IMR-90 (cell line): ENCODE measurements at regions not wholly inside any gene's neighbourhood (a gene's known extent, or its start where the extent isn't known, plus 50 kb on each side); places are given as distances from the start of the nearest gene placed in this dataset.

Experiments
- ATAC-seq: fragments of 200-7000 bp; cut with Tn5 transposase; 2 replicates; pipeline ENCODE4 v1.9.1; 2020; ENCODE audit warnings: low read depth, mild to moderate bottlenecking, moderate library complexity
- BruUV-seq: library from RNA; stranded (reverse); fragments of 400-500 nt; replicated peaks from 2 replicates; lab custom pipeline; 2021; lab: Mats Ljungman, UMichigan
- CTCF ChIA-PET: fragments of 300-600 bp; formaldehyde crosslinking; extraction: SDS; loops from one replicate; lab custom pipeline; 2021; ENCODE audit warnings: antibody characterized with exemption; lab: Yijun Ruan, JAX
- POLR2A ChIA-PET: fragments of 300-600 bp; sonication (Branson Sonifier 250); formaldehyde crosslinking; loops from one replicate; lab custom pipeline; 2022; ENCODE audit warnings: antibody characterized with exemption; ENCODE audit not compliant: unreplicated experiment; lab: Charles Lee
- DNase-seq: peaks from one replicate; pipeline ENCODE4 v3.0.0; 2013
- H2AFZ ChIP-seq: replicated peaks from 2 replicates; pipeline ENCODE3; 2013; ENCODE audit warnings: low read length, mild to moderate bottlenecking; ENCODE audit not compliant: poor library complexity
- H2AK5ac ChIP-seq: 2 replicates; pipeline ENCODE4 v1.6.1; 2013; ENCODE audit warnings: low read depth, low read length, inconsistent platforms
- H2AK9ac ChIP-seq: replicated peaks from 2 replicates; pipeline ENCODE3; 2013; ENCODE audit warnings: mild to moderate bottlenecking, low read depth, low read length, moderate library complexity; ENCODE audit not compliant: poor library complexity
- H2BK120ac ChIP-seq: 2 replicates; pipeline ENCODE4 v1.6.1; 2013; ENCODE audit warnings: low read depth, low read length, inconsistent platforms
- H2BK15ac ChIP-seq: 3 replicates; pipeline ENCODE4 v1.6.1; 2013; ENCODE audit warnings: low read depth, low read length, inconsistent platforms
- H2BK20ac ChIP-seq: 2 replicates; pipeline ENCODE4 v1.6.1; 2013; ENCODE audit warnings: low read depth, mild to moderate bottlenecking, inconsistent platforms, low read length, moderate library complexity
- H2BK5ac ChIP-seq: 2 replicates; pipeline ENCODE4 v1.6.1; 2013; ENCODE audit warnings: mild to moderate bottlenecking, low read depth, low read length, inconsistent platforms; ENCODE audit not compliant: poor library complexity, severe bottlenecking
- H3K14ac ChIP-seq: replicated peaks from 2 replicates; pipeline ENCODE4 v1.6.1; 2013; ENCODE audit warnings: low read depth, low read length, inconsistent platforms
- H3K18ac ChIP-seq: 2 replicates; pipeline ENCODE4 v1.6.1; 2013; ENCODE audit warnings: low read depth, low read length, control low read depth
- H3K23ac ChIP-seq: 2 replicates; pipeline ENCODE4 v1.6.1; 2013; ENCODE audit warnings: low read depth, low read length, inconsistent platforms
- H3K27ac ChIP-seq: 2 replicates; pipeline ENCODE4 v1.5.1; 2013; ENCODE audit warnings: mild to moderate bottlenecking, control low read depth, low read length; ENCODE audit not compliant: insufficient read depth
- H3K27me3 ChIP-seq: 2 replicates; pipeline ENCODE4 v1.6.1; 2013; ENCODE audit warnings: low read length; ENCODE audit not compliant: control insufficient read depth, insufficient read depth
- H3K36me3 ChIP-seq: 2 replicates; pipeline ENCODE4 v1.6.1; 2013; ENCODE audit warnings: low read length, mixed read lengths; ENCODE audit not compliant: control insufficient read depth, insufficient read depth
- H3K4ac ChIP-seq: 2 replicates; pipeline ENCODE4 v1.6.1; 2013; ENCODE audit warnings: low read depth, low read length, inconsistent platforms
- H3K4me1 ChIP-seq: 2 replicates; pipeline ENCODE4 v1.6.1; 2013; ENCODE audit warnings: low read length, mixed read lengths; ENCODE audit not compliant: control insufficient read depth, insufficient read depth
- H3K4me2 ChIP-seq: 2 replicates; pipeline ENCODE4 v1.6.1; 2013; ENCODE audit warnings: low read depth, mild to moderate bottlenecking, control low read depth, low read length, moderate library complexity
- H3K4me3 ChIP-seq: 2 replicates; pipeline ENCODE4 v1.5.1; 2013; ENCODE audit warnings: low read depth, mild to moderate bottlenecking, control low read depth, low read length, moderate library complexity; ENCODE audit not compliant: insufficient read depth
- H3K56ac ChIP-seq: 2 replicates; pipeline ENCODE4 v1.6.1; 2013; ENCODE audit warnings: low read length, inconsistent platforms; ENCODE audit not compliant: insufficient read depth; ENCODE audit errors: extremely low read depth
- H3K79me1 ChIP-seq, 2 experiments: 2 replicates each; pipeline ENCODE4 v1.6.1; 2013; ENCODE audit warnings: low read length in 2 of 2, inconsistent platforms in 1 of 2, low read depth in 1 of 2
- H3K9ac ChIP-seq: 2 replicates; pipeline ENCODE4 v1.6.1; 2013; ENCODE audit warnings: low read depth, low read length, control low read depth
- H3K9me1 ChIP-seq: 2 replicates; pipeline ENCODE4 v1.6.1; 2013; ENCODE audit warnings: low read length, inconsistent platforms; ENCODE audit not compliant: insufficient read depth
- H3K9me3 ChIP-seq: 2 replicates; pipeline ENCODE4 v1.6.1; 2013; ENCODE audit warnings: low read length; ENCODE audit not compliant: control insufficient read depth, insufficient read depth
- H4K20me1 ChIP-seq: 2 replicates; pipeline ENCODE4 v1.6.1; 2013; ENCODE audit warnings: low read length, inconsistent platforms; ENCODE audit not compliant: insufficient read depth
- H4K5ac ChIP-seq: 2 replicates; pipeline ENCODE4 v1.6.1; 2013; ENCODE audit warnings: mild to moderate bottlenecking, low read depth, low read length, control low read depth
- H4K8ac ChIP-seq, 2 experiments: 2 replicates each; pipeline ENCODE4 v1.6.1; 2013; ENCODE audit warnings: low read depth in 2 of 2, low read length in 2 of 2, control low read depth in 1 of 2, inconsistent platforms in 1 of 2
- H4K91ac ChIP-seq: 2 replicates; pipeline ENCODE4 v1.6.1; 2013; ENCODE audit warnings: low read depth, low read length, inconsistent platforms; ENCODE audit not compliant: insufficient read depth
- BHLHE40 ChIP-seq: fragments of 150-350 bp; IDR thresholded peaks from 2 replicates; pipeline ENCODE4 v1.6.1; 2016; ENCODE audit warnings: mild to moderate bottlenecking, low read depth, low read length
- CEBPB ChIP-seq: IDR thresholded peaks from 2 replicates; pipeline ENCODE4 v1.6.1; 2012; ENCODE audit warnings: low read depth, low read length, improper control_type of control experiment
- CHD1 ChIP-seq: IDR thresholded peaks from 2 replicates; pipeline ENCODE4 v1.6.1; 2012; ENCODE audit warnings: low read depth, low read length, improper control_type of control experiment
- ELK1 ChIP-seq: fragments of 150-350 bp; IDR thresholded peaks from 2 replicates; pipeline ENCODE4 v1.6.1; 2016; ENCODE audit warnings: low read depth, mild to moderate bottlenecking, low read length, moderate library complexity, borderline replicate concordance
- FOS ChIP-seq: fragments of 150-350 bp; IDR thresholded peaks from 2 replicates; pipeline ENCODE4 v1.6.1; 2016; ENCODE audit warnings: low read depth, low read length
- MAFK ChIP-seq: IDR thresholded peaks from 2 replicates; pipeline ENCODE4 v1.6.1; 2012; ENCODE audit warnings: low read depth, low read length, improper control_type of control experiment
- MAZ ChIP-seq: IDR thresholded peaks from 2 replicates; pipeline ENCODE4 v1.6.1; 2012; ENCODE audit warnings: low read depth, mild to moderate bottlenecking, low read length, improper control_type of control experiment, moderate library complexity, borderline replicate concordance
- MXI1 ChIP-seq: IDR thresholded peaks from 2 replicates; pipeline ENCODE4 v1.6.1; 2012; ENCODE audit warnings: low read depth, mild to moderate bottlenecking, low read length, moderate library complexity, borderline replicate concordance
- NFE2L2 ChIP-seq: fragments of 150-350 bp; IDR thresholded peaks from 2 replicates; pipeline ENCODE4 v1.6.1; 2016; ENCODE audit warnings: low read depth, mild to moderate bottlenecking, low read length
- POLR2A ChIP-seq: IDR thresholded peaks from 2 replicates; pipeline ENCODE4 v1.6.1; 2012; ENCODE audit warnings: mild to moderate bottlenecking, low read depth, low read length
- RAD21 ChIP-seq: IDR thresholded peaks from 2 replicates; pipeline ENCODE4 v1.6.1; 2012; ENCODE audit warnings: low read length, improper control_type of control experiment
- RCOR1 ChIP-seq: IDR thresholded peaks from 2 replicates; pipeline ENCODE4 v1.6.1; 2012; ENCODE audit warnings: mild to moderate bottlenecking, low read length, improper control_type of control experiment; ENCODE audit not compliant: insufficient replicate concordance
- RFX5 ChIP-seq: IDR thresholded peaks from 2 replicates; pipeline ENCODE4 v1.8.0; 2012; ENCODE audit warnings: low read depth, mild to moderate bottlenecking, low read length, moderate library complexity
- SMC3 ChIP-seq: fragments of 150-350 bp; IDR thresholded peaks from 2 replicates; pipeline ENCODE4 v1.6.1; 2016; ENCODE audit warnings: low read depth, mild to moderate bottlenecking, antibody characterized with exemption, low read length, moderate library complexity
- USF2 ChIP-seq: fragments of 150-350 bp; IDR thresholded peaks from 2 replicates; pipeline ENCODE4 v1.6.1; 2017; ENCODE audit warnings: mild to moderate bottlenecking, antibody characterized with exemption, low read length, low read depth
- WGBS, 2 experiments: methylation state at CpG; one replicate each; pipeline versions ENCODE4 v1.1.5 to v1.1.7; 2013; ENCODE audit warnings: missing lambda C conversion rate in 2 of 2; ENCODE audit not compliant: insufficient read length in 1 of 2; ENCODE audit errors: extremely low coverage in 2 of 2; 5-methylcytosine and 5-hydroxymethylcytosine counted together
- dilution Hi-C: fragments of 300-500 bp; cut with HindIII; formaldehyde crosslinking; loops from one replicate; pipeline ENCODE4 v1.14.3; 2018; ENCODE audit warnings: low sequenced_read_pairs; ENCODE audit not compliant: unreplicated experiment
- in situ Hi-C: fragments of 300-500 bp; cut with MboI; formaldehyde crosslinking; loops from 3 replicates; pipeline ENCODE4 v1.14.3; 2019; ENCODE audit warnings: low sequenced_read_pairs, inconsistent platforms, mixed read lengths
- intact Hi-C: fragments of 100-400 bp; cut with micrococcal nuclease; formaldehyde crosslinking; loops from 2 replicates; pipeline ENCODE4 v1.10.0; 2022
- TF ChIP-seq, protein P1 (sequence below): conservative IDR thresholded peaks from 2 replicates; pipeline ENCODE4 v1.5.1; 2012; ENCODE audit warnings: mild to moderate bottlenecking, low read depth, low read length, improper control_type of control experiment

DNA sequence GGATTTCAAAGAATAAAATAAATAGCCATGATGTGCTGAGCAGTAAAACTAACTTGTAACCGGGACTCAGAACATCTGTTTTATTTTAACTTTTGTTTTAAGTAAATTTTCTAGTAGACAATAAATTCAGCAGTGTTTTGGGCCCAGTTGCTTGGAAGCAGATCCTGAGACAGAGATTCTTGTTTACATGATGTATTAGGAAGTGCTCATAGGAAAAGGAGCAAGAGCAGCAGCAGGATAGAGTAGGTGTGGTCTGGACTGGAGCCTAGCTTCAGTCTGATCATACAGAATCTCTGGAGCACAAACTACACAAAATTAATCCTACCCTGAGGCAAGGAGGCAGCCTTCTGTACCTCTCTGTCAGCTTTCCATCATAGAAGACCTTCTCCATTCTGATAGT lies 139.2 kb upstream of the CCNH start:
- no CpG with 5 or more reads among the region's 1 CpG for WGBS, 2 experiments
- no peaks in the 10 kb centered on the region for H4K20me1 ChIP-seq
- no peak overlapping the region for H2BK15ac ChIP-seq
- H3K4me3 ChIP-seq = no peak overlapping the region
- H3K18ac ChIP-seq = no peak overlapping the region
- no peak overlapping the region for H4K8ac ChIP-seq
- H3K27ac ChIP-seq = no peak overlapping the region
- TF ChIP-seq BHLHE40 = no peak
- TF ChIP-seq MAZ = no peak
- no peak for TF ChIP-seq RAD21
- TF ChIP-seq POLR2A = no peak
- no peak for TF ChIP-seq SMC3
- no peak for TF ChIP-seq NFE2L2
- no peak for TF ChIP-seq ELK1
- no peak for TF ChIP-seq MAFK
- TF ChIP-seq CHD1 = no peak
- TF ChIP-seq RCOR1 = no peak
- no peak for TF ChIP-seq CEBPB
- TF ChIP-seq USF2 = no peak
- TF ChIP-seq, protein P1, sequence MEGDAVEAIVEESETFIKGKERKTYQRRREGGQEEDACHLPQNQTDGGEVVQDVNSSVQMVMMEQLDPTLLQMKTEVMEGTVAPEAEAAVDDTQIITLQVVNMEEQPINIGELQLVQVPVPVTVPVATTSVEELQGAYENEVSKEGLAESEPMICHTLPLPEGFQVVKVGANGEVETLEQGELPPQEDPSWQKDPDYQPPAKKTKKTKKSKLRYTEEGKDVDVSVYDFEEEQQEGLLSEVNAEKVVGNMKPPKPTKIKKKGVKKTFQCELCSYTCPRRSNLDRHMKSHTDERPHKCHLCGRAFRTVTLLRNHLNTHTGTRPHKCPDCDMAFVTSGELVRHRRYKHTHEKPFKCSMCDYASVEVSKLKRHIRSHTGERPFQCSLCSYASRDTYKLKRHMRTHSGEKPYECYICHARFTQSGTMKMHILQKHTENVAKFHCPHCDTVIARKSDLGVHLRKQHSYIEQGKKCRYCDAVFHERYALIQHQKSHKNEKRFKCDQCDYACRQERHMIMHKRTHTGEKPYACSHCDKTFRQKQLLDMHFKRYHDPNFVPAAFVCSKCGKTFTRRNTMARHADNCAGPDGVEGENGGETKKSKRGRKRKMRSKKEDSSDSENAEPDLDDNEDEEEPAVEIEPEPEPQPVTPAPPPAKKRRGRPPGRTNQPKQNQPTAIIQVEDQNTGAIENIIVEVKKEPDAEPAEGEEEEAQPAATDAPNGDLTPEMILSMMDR = no peak
- no peak for TF ChIP-seq FOS
- no peak for TF ChIP-seq MXI1
- TF ChIP-seq RFX5 = no peak
- no peak overlapping the region for H3K9ac ChIP-seq
- H3K36me3 ChIP-seq = no peaks in the 10 kb centered on the region
- ATAC-seq = no peak
- no peak overlapping the region for H4K91ac ChIP-seq
- no TSS peak for BruUV-seq
- no peak overlapping the region for H2AFZ ChIP-seq
- H2BK5ac ChIP-seq = no peak overlapping the region
- H3K27me3 ChIP-seq = no peaks in the 10 kb centered on the region
- no peak overlapping the region for H3K4ac ChIP-seq
- no peak for DNase-seq
- no peak overlapping the region for H2BK20ac ChIP-seq
- intact Hi-C loops = no loop called here
- no peak overlapping the region for H4K5ac ChIP-seq
- H2BK120ac ChIP-seq = no peak overlapping the region
- ChIA-PET POLR2A (no interaction called here), CTCF (no interaction called here)
- no peak overlapping the region for H3K14ac ChIP-seq
- no peak overlapping the region for H2AK5ac ChIP-seq
- H3K9me3 ChIP-seq = no peaks in the 10 kb centered on the region
- H3K4me1 ChIP-seq = no peaks in the 10 kb centered on the region
- dilution Hi-C loops = no loop called here
- no peaks in the 10 kb centered on the region for H3K79me1 ChIP-seq
- H3K56ac ChIP-seq = no peak overlapping the region
- H3K23ac ChIP-seq = no peak overlapping the region
- no peak overlapping the region for H2AK9ac ChIP-seq
- H3K9me1 ChIP-seq = no peaks in the 10 kb centered on the region
- in situ Hi-C loops = no loop called here
- no peak overlapping the region for H3K4me2 ChIP-seq
